HCT116 (cell line): ENCODE measurements at regions not wholly inside any gene's neighbourhood (a gene's known extent, or its start where the extent isn't known, plus 50 kb on each side); places are given as distances from the start of the nearest gene placed in this dataset.
A peak's percentile ranks its signal among the peaks of the same experiment; 100 is the strongest.

Source experiments
- ATAC-seq: fragments of 200-7000 bp; cut with Tn5 transposase; 2 replicates; pipeline ENCODE4 v1.9.1; 2020; ENCODE audit warnings: mild to moderate bottlenecking, moderate library complexity
- BruUV-seq: library from RNA; stranded (reverse); fragments of 400-500 nt; replicated peaks from 2 replicates; lab custom pipeline; 2021; lab: Mats Ljungman, UMichigan
- CTCF ChIA-PET: fragments of 300-600 bp; sonication (Branson Sonifier 250); formaldehyde crosslinking; loops from one replicate; lab custom pipeline; 2021; ENCODE audit warnings: antibody characterized with exemption; lab: Charles Lee
- POLR2A ChIA-PET: fragments of 300-600, 350-600 bp; sonication (Branson Sonifier 250); formaldehyde crosslinking; loops from one replicate; lab custom pipeline; 2021; ENCODE audit warnings: antibody characterized with exemption; lab: Charles Lee
- RAD21 ChIA-PET, 2 experiments: fragments of 300-600 bp; sonication (Branson Sonifier 250); formaldehyde crosslinking; loops; one replicate each; lab custom pipeline; 2023; ENCODE audit warnings: low total read pairs in 2 of 2; ENCODE audit not compliant: uncharacterized antibody in 2 of 2, unreplicated experiment in 2 of 2, low non-redundant PET in 1 of 2; lab: Charles Lee
- DNase-seq: peaks from one replicate; pipeline ENCODE4 v3.0.0-alpha.2; 2010; ENCODE audit warnings: low read depth, low spot score
- H2AFZ ChIP-seq: fragments of 200-600 bp; shearing (Covaris generic), sonication (generic); 2 replicates; pipeline ENCODE4 v1.6.1; 2017; ENCODE audit warnings: low read depth, mixed run types, mixed read lengths, antibody characterized with exemption, low read length; ENCODE audit not compliant: poor library complexity, severe bottlenecking
- H3K27ac ChIP-seq: 2 replicates; pipeline ENCODE4 v1.5.1; 2012; ENCODE audit warnings: low read depth, low read length
- H3K27me3 ChIP-seq: fragments of 200-600 bp; sonication (generic); 2 replicates; pipeline ENCODE4 v1.6.1; 2016; ENCODE audit warnings: mixed run types, low read length, mixed read lengths; ENCODE audit not compliant: insufficient read depth
- H3K36me3 ChIP-seq, 2 experiments: fragments of 200-500 bp in 1 of 2; fragments of 200-600 bp in 1 of 2; sonication (Bioruptor generic) in 1 of 2; sonication (generic) in 1 of 2; 2 replicates each; pipeline versions ENCODE4 v1.5.1 to v1.6.1; 2014 to 2016; ENCODE audit warnings: low read length in 2 of 2, inconsistent platforms in 1 of 2, mixed read lengths in 1 of 2, mixed run types in 1 of 2; ENCODE audit not compliant: insufficient read depth in 2 of 2, control insufficient read depth in 1 of 2
- H3K4me1 ChIP-seq, 2 experiments: fragments of 200-600 bp in 1 of 2; sonication (generic) in 1 of 2; 2 replicates each; pipeline versions ENCODE4 v1.5.1 to v1.6.1; 2012 to 2017; ENCODE audit warnings: low read length in 2 of 2, inconsistent platforms in 1 of 2, mild to moderate bottlenecking in 1 of 2, mixed read lengths in 1 of 2, mixed run types in 1 of 2, moderate library complexity in 1 of 2; ENCODE audit not compliant: insufficient read depth in 2 of 2, control insufficient read depth in 1 of 2
- H3K4me2 ChIP-seq: fragments of 200-600 bp; sonication (generic); 2 replicates; pipeline ENCODE4 v1.6.1; 2017; ENCODE audit warnings: mixed run types, low read length, mixed read lengths
- H3K4me3 ChIP-seq, 2 experiments: fragments of 200-600 bp in 1 of 2; sonication (generic) in 1 of 2; replicated peaks in 1 of 2; 2 replicates each; pipeline ENCODE4 v1.5.1; 2011 to 2016; ENCODE audit warnings: low read length in 2 of 2, control low read depth in 1 of 2, low read depth in 1 of 2, mild to moderate bottlenecking in 1 of 2, mixed read lengths in 1 of 2, mixed run types in 1 of 2
- H3K79me2 ChIP-seq: fragments of 200-600 bp; sonication (generic); 2 replicates; pipeline ENCODE4 v1.6.1; 2017; ENCODE audit warnings: mild to moderate bottlenecking, mixed run types, low read length, moderate library complexity, mixed read lengths; ENCODE audit not compliant: insufficient read depth
- H3K9ac ChIP-seq: fragments of 200-600 bp; sonication (generic); 2 replicates; pipeline ENCODE4 v1.6.1; 2016; ENCODE audit warnings: low read length, mixed read lengths
- H3K9me2 ChIP-seq: fragments of 200-600 bp; sonication (generic), shearing (Covaris generic); 2 replicates; pipeline ENCODE4 v1.6.1; 2017; ENCODE audit warnings: mixed run types, mild to moderate bottlenecking, moderate library complexity; ENCODE audit not compliant: insufficient read depth
- H3K9me3 ChIP-seq, 2 experiments: fragments of 200-500 bp in 1 of 2; fragments of 200-600 bp in 1 of 2; sonication (Bioruptor generic) in 1 of 2; sonication (generic) in 1 of 2; 2 replicates each; pipeline ENCODE4 v1.6.1; 2014 to 2017; ENCODE audit warnings: low read length in 2 of 2, mixed read lengths in 2 of 2, inconsistent platforms in 1 of 2, low read depth in 1 of 2, mild to moderate bottlenecking in 1 of 2, mixed run types in 1 of 2, moderate library complexity in 1 of 2; ENCODE audit not compliant: control insufficient read depth in 1 of 2, insufficient read depth in 1 of 2
- H4K20me1 ChIP-seq: fragments of 200-600 bp; sonication (generic), shearing (Covaris generic); 2 replicates; pipeline ENCODE4 v1.6.1; 2017; ENCODE audit warnings: mixed run types, mild to moderate bottlenecking, moderate library complexity; ENCODE audit not compliant: insufficient read depth
- CEBPB ChIP-seq: IDR thresholded peaks from 2 replicates; pipeline ENCODE4 v1.6.1; 2012; ENCODE audit warnings: low read depth
- CTCF ChIP-seq, 3 experiments: fragments of 200-600 bp in 1 of 3; sonication (generic) in 1 of 3; IDR thresholded peaks in 2 of 3; conservative IDR thresholded peaks in 1 of 3; 2 replicates each; pipeline ENCODE4 v1.5.1; 2012 to 2017; ENCODE audit warnings: low read depth in 2 of 3, low read length in 2 of 3, antibody characterized with exemption in 1 of 3, borderline replicate concordance in 1 of 3, control low read depth in 1 of 3, mild to moderate bottlenecking in 1 of 3, mixed read lengths in 1 of 3, mixed run types in 1 of 3, moderate library complexity in 1 of 3; ENCODE audit not compliant: insufficient read depth in 1 of 3
- EGR1 ChIP-seq: IDR thresholded peaks from 2 replicates; pipeline ENCODE4 v1.6.1; 2012; ENCODE audit warnings: low read depth
- ELF1 ChIP-seq: IDR thresholded peaks from 2 replicates; pipeline ENCODE4 v1.6.1; 2012; ENCODE audit warnings: low read depth, borderline replicate concordance
- EZH2phosphoT487 ChIP-seq: fragments of 200-600 bp; IDR thresholded peaks from 2 replicates; pipeline ENCODE4 v1.6.1; 2018; ENCODE audit warnings: antibody characterized with exemption, borderline replicate concordance
- FOSL1 ChIP-seq: IDR thresholded peaks from 2 replicates; pipeline ENCODE4 v1.6.1; 2012; ENCODE audit warnings: low read depth
- JUND ChIP-seq: IDR thresholded peaks from 2 replicates; pipeline ENCODE4 v1.6.1; 2012
- POLR2A ChIP-seq: IDR thresholded peaks from 2 replicates; pipeline ENCODE4 v1.7.0; 2011; ENCODE audit warnings: borderline replicate concordance; ENCODE audit not compliant: insufficient read depth, insufficient read length; ENCODE audit errors: extremely low read depth
- RAD21 ChIP-seq: IDR thresholded peaks from 2 replicates; pipeline ENCODE4 v1.6.1; 2012; ENCODE audit warnings: low read depth, mild to moderate bottlenecking
- SIN3A ChIP-seq: IDR thresholded peaks from 2 replicates; pipeline ENCODE4 v1.6.1; 2012; ENCODE audit warnings: low read depth
- SP1 ChIP-seq: IDR thresholded peaks from 2 replicates; pipeline ENCODE4 v1.6.1; 2012; ENCODE audit warnings: low read depth
- SRF ChIP-seq: IDR thresholded peaks from 2 replicates; pipeline ENCODE4 v1.6.1; 2012; ENCODE audit warnings: low read depth
- TCF7L2 ChIP-seq: IDR thresholded peaks from 2 replicates; pipeline ENCODE4 v1.7.0; 2011; ENCODE audit warnings: borderline replicate concordance, inconsistent platforms; ENCODE audit not compliant: insufficient read depth, insufficient read length; ENCODE audit errors: extremely low read depth
- YY1 ChIP-seq: IDR thresholded peaks from 2 replicates; pipeline ENCODE4 v1.6.1; 2011; ENCODE audit warnings: low read length, low read depth, moderate library complexity, mild to moderate bottlenecking; ENCODE audit not compliant: insufficient replicate concordance; ENCODE audit errors: extremely low read depth
- ZFX ChIP-seq: fragments of 450-650 bp; IDR thresholded peaks from 2 replicates; pipeline ENCODE4 v1.6.1; 2017
- intact Hi-C: fragments of 100-400 bp; cut with micrococcal nuclease; formaldehyde crosslinking; loops from 2 replicates; pipeline ENCODE4 v1.10.0; 2022
- TF ChIP-seq, protein P1 (sequence below): IDR thresholded peaks from 2 replicates; pipeline ENCODE4 v1.6.1; 2012
- TF ChIP-seq, protein P2 (sequence below): IDR thresholded peaks from 2 replicates; pipeline ENCODE4 v1.6.1; 2012
- TF ChIP-seq, protein P3 (sequence below): IDR thresholded peaks from 2 replicates; pipeline ENCODE4 v1.6.1; 2011; ENCODE audit warnings: mild to moderate bottlenecking, low read length, moderate library complexity; ENCODE audit not compliant: insufficient replicate concordance; ENCODE audit errors: extremely low read depth

DNA sequence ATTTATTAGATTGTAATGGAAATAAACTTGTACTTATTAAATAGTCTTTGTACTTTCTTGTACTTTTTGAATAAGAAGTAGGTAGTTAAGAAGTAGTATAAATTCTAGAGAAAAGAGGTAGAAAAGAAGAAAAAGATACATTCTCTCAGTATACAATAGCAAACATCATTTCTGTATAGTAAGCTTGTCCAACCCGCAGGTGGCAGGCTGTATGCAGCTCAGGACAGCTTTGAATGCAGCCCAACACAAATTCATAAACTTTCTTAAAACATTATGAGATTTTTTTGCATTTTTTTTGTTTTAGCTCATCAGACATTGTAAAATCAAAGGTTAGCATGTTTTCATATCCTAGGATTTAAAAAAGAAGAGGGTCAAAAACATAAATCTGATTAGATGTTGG lies 441.6 kb downstream of the DTHD1 start:
- ChIA-PET CTCF (no interaction called here), POLR2A (no interaction called here), RAD21 (no interaction called here)
- Histone ChIP-seq H3K9ac (no peak overlapping the region), H3K4me1 (no peaks in the 10 kb centered on the region), H3K79me2 (no peaks in the 10 kb centered on the region), H3K4me2 (no peak overlapping the region), H3K4me3 (no peak overlapping the region), H2AFZ (no peak overlapping the region), H3K36me3 (no peaks in the 10 kb centered on the region), H3K27me3 (no peaks in the 10 kb centered on the region), H3K9me3 (no peaks in the 10 kb centered on the region), H4K20me1 (no peaks in the 10 kb centered on the region), H3K9me2 (no peaks in the 10 kb centered on the region), H3K27ac (no peak overlapping the region)
- no TSS peak for BruUV-seq
- intact Hi-C loops = no loop called here
- DNase-seq (no peak), ATAC-seq (no peak)
- TF ChIP-seq SRF = no peak
- 0 out of 2 replicates have a peak, but pooled peaks have one; percentile 18 for TF ChIP-seq RAD21
- TF ChIP-seq CTCF (IDR thresholded peaks at IDR 0.05 in 2 of 3, conservative IDR thresholded peaks at IDR 0.05 in 1 of 3; ENCODE audit: borderline replicate concordance in 1 of 3, insufficient read depth in 1 of 3, low read depth in 2 of 3, low read length in 2 of 3) = 0 out of 6 replicates have a peak, but pooled peaks of 1 of the 3 experiments have one; percentile 13
- no peak for TF ChIP-seq EGR1
- TF ChIP-seq EZH2phosphoT487 = no peak
- TF ChIP-seq, protein P1, sequence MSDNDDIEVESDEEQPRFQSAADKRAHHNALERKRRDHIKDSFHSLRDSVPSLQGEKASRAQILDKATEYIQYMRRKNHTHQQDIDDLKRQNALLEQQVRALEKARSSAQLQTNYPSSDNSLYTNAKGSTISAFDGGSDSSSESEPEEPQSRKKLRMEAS = no peak

- Histone ChIP-seq H3K9ac (no peak overlapping the region), H3K4me1 (no peaks in the 10 kb centered on the region), H3K4me2 (no peak overlapping the region), H4K20me1 (no peaks in the 10 kb centered on the region), H3K27ac (no peak overlapping the region), H3K9me3 (no peaks in the 10 kb centered on the region), H3K4me3 (no peak overlapping the region), H3K79me2 (no peaks in the 10 kb centered on the region), H3K9me2 (no peaks in the 10 kb centered on the region), H3K36me3 (no peaks in the 10 kb centered on the region), H3K27me3 (no peaks in the 10 kb centered on the region), H2AFZ (no peak overlapping the region)
- ChIA-PET POLR2A (no interaction called here), RAD21 (no interaction called here), CTCF (no interaction called here)
- DNase-seq (no peak), ATAC-seq (no peak)
- BruUV-seq = no TSS peak
- intact Hi-C loops = no loop called here
- TF ChIP-seq SIN3A (no peak), CEBPB (no peak), EZH2phosphoT487 (no peak), POLR2A (no peak), ZFX (no peak), FOSL1 (no peak), EGR1 (no peak), SP1 (no peak), TCF7L2 (no peak), RAD21 (no peak), YY1 (no peak), ELF1 (no peak), SRF (no peak), JUND (no peak)
- TF ChIP-seq, protein P1 = no peak
- TF ChIP-seq, protein P2, sequence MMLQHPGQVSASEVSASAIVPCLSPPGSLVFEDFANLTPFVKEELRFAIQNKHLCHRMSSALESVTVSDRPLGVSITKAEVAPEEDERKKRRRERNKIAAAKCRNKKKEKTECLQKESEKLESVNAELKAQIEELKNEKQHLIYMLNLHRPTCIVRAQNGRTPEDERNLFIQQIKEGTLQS = no peak
- TF ChIP-seq, protein P3, sequence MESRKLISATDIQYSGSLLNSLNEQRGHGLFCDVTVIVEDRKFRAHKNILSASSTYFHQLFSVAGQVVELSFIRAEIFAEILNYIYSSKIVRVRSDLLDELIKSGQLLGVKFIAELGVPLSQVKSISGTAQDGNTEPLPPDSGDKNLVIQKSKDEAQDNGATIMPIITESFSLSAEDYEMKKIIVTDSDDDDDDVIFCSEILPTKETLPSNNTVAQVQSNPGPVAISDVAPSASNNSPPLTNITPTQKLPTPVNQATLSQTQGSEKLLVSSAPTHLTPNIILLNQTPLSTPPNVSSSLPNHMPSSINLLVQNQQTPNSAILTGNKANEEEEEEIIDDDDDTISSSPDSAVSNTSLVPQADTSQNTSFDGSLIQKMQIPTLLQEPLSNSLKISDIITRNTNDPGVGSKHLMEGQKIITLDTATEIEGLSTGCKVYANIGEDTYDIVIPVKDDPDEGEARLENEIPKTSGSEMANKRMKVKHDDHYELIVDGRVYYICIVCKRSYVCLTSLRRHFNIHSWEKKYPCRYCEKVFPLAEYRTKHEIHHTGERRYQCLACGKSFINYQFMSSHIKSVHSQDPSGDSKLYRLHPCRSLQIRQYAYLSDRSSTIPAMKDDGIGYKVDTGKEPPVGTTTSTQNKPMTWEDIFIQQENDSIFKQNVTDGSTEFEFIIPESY = no peak
These were observed 452.9 kb downstream of the DTHD1 start for GRCh38 chr4:36734334-36734733.
